Ishikawa (cell line): ENCODE measurements at regions not wholly inside any gene's neighbourhood (a gene's known extent, or its start where the extent isn't known, plus 50 kb on each side); places are given as distances from the start of the nearest gene placed in this dataset.

Experiments
- EGR1 ChIP-seq: IDR thresholded peaks from 2 replicates; pipeline ENCODE4 v1.6.1; 2012
- MAX ChIP-seq: IDR thresholded peaks from 2 replicates; pipeline ENCODE4 v1.6.1; 2012
- NFIC ChIP-seq: IDR thresholded peaks from 2 replicates; pipeline ENCODE4 v1.6.1; 2012
- USF1 ChIP-seq: IDR thresholded peaks from 2 replicates; pipeline ENCODE4 v1.6.1; 2012
- TF ChIP-seq, protein P1 (sequence below): IDR thresholded peaks from 2 replicates; pipeline ENCODE4 v1.6.1; 2012; ENCODE audit warnings: low read depth, mild to moderate bottlenecking

- TF ChIP-seq, protein P1, sequence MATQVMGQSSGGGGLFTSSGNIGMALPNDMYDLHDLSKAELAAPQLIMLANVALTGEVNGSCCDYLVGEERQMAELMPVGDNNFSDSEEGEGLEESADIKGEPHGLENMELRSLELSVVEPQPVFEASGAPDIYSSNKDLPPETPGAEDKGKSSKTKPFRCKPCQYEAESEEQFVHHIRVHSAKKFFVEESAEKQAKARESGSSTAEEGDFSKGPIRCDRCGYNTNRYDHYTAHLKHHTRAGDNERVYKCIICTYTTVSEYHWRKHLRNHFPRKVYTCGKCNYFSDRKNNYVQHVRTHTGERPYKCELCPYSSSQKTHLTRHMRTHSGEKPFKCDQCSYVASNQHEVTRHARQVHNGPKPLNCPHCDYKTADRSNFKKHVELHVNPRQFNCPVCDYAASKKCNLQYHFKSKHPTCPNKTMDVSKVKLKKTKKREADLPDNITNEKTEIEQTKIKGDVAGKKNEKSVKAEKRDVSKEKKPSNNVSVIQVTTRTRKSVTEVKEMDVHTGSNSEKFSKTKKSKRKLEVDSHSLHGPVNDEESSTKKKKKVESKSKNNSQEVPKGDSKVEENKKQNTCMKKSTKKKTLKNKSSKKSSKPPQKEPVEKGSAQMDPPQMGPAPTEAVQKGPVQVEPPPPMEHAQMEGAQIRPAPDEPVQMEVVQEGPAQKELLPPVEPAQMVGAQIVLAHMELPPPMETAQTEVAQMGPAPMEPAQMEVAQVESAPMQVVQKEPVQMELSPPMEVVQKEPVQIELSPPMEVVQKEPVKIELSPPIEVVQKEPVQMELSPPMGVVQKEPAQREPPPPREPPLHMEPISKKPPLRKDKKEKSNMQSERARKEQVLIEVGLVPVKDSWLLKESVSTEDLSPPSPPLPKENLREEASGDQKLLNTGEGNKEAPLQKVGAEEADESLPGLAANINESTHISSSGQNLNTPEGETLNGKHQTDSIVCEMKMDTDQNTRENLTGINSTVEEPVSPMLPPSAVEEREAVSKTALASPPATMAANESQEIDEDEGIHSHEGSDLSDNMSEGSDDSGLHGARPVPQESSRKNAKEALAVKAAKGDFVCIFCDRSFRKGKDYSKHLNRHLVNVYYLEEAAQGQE = no peak
- TF ChIP-seq EGR1 (no peak), NFIC (no peak), USF1 (no peak), MAX (no peak)
Observed at GRCh38 chr4:13857397-13857796, 229.9 kb upstream of the BOD1L1 start.
